Peyer's patch (tissue), 4 donors: ENCODE measurements at regions not wholly inside any gene's neighbourhood (a gene's known extent, or its start where the extent isn't known, plus 50 kb on each side); places are given as distances from the start of the nearest gene placed in this dataset.

Experiments
- POLR2A ChIP-seq, 2 donors: fragments of 450-650 bp; IDR thresholded peaks; one replicate each; pipeline ENCODE4 v1.5.1; 2017; ENCODE audit warnings: antibody characterized with exemption in 2 of 2, mild to moderate bottlenecking in 2 of 2, moderate library complexity in 2 of 2
- TF ChIP-seq, protein P1 (sequence below), 6 experiments: fragments of 450-650 bp in 4 of 6; fragments of 200-600 bp in 2 of 6; sonication (generic) in 1 of 6; IDR thresholded peaks; one replicate each; pipeline ENCODE4 v1.5.1; 2017 to 2019; ENCODE audit warnings: antibody characterized with exemption in 6 of 6, mild to moderate bottlenecking in 3 of 6, moderate library complexity in 1 of 6

DNA sequence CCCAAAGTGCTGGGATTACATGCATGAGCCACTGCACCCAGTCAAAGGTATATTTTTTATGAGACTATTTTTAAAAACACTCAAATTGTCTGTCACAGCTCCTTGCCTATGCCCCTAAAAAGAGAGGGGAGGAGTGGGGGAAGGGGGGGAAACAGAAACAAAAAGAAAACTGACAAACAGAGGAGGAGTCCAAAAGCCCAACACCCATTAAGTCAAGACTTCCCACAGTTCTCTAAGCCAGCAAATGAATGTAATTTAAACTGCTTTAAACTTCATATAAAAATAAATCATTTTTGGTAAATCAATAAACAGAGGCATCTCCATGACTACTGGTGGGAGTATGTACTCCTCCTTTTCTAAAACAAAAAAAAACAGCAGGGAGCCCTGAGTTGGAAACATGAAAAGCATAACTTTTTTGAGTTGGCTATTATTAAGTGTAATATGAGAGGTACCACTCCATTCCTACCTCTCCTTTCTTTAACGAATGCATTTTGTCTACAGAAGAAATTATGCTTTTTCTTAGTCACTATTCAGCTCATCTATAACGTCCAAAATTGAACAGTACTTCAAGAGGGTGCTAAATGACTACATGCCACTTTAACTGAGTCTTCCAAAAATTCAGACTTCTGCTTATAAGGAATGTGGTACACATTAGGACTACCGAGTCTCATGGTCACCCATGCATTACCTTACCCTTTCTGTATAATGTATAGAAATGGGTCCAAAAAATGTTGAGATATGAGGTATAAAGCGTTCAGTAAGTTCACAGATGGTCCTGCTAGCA lies 119.0 kb upstream of the PRSS16 start:
- TF ChIP-seq, protein P1, sequence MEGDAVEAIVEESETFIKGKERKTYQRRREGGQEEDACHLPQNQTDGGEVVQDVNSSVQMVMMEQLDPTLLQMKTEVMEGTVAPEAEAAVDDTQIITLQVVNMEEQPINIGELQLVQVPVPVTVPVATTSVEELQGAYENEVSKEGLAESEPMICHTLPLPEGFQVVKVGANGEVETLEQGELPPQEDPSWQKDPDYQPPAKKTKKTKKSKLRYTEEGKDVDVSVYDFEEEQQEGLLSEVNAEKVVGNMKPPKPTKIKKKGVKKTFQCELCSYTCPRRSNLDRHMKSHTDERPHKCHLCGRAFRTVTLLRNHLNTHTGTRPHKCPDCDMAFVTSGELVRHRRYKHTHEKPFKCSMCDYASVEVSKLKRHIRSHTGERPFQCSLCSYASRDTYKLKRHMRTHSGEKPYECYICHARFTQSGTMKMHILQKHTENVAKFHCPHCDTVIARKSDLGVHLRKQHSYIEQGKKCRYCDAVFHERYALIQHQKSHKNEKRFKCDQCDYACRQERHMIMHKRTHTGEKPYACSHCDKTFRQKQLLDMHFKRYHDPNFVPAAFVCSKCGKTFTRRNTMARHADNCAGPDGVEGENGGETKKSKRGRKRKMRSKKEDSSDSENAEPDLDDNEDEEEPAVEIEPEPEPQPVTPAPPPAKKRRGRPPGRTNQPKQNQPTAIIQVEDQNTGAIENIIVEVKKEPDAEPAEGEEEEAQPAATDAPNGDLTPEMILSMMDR (IDR thresholded peaks at IDR 0.05), result no peak
- no peak for TF ChIP-seq POLR2A (IDR thresholded peaks at IDR 0.05)
